Hindlimb muscle (tissue), 1 donor: ENCODE measurements at regions not wholly inside any gene's neighbourhood (a gene's known extent, or its start where the extent isn't known, plus 50 kb on each side); places are given as distances from the start of the nearest gene placed in this dataset.

ENCODE experiments used
- DNase-seq: peaks from one replicate; pipeline ENCODE4 v3.0.0-alpha.2; 2013

- no peak for DNase-seq
These were observed 62.3 kb downstream of the UCHL1 start for GRCh38 chr4:41318839-41319530.

- DNase-seq: no peak
These were observed 62.8 kb downstream of the UCHL1 start for GRCh38 chr4:41319553-41319952.

DNA sequence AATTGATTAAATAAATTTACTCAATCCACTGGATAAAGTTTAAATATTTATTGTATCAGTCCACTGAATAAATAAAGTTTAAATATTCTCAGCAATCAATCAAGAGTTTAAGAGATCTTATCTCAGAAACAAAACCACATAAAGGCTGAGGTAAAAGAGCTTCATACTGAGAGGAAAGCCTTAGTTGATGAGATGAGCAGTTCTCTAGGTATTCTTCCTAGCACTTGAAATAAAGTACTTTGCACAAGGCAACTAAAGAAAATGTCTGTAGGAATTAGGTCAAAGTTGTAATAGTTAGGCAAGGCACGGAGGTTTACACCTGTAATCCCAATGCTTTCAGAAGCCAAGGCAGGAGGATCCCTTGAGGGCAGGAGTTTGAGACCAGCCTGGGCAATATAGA is 63.5 kb downstream of the UCHL1 start:
- no peak for DNase-seq

- no peak for DNase-seq
These were observed 64.1 kb downstream of the UCHL1 start for GRCh38 chr4:41320786-41321185.

GRCh38 chr4:41321216-41321945 is 64.7 kb downstream of the UCHL1 start:
- DNase-seq: no peak

GRCh38 chr4:41322617-41323016 is 65.9 kb downstream of the UCHL1 start:
- DNase-seq: no peak

DNA sequence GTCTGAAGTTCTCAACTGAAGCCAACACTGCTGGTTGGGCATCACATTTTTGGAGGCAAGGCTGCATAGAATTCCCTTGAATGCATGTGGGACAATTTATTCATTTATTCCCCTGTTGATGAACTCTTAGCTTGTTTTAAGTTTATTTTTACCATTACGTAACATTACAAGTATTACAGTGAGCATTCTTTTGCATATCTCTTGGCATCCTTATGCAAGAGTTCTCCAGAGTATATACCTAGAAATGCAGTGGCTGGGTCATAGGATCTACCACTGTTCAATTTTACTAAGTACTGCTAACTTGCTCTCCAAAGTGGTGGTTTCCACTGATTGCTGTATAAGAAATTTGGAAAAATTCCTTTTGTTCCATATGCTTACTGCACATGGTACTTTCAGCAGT is 66.5 kb downstream of the UCHL1 start:
- DNase-seq: no peak

- DNase-seq: no peak
These were observed 67.0 kb downstream of the UCHL1 start for GRCh38 chr4:41323706-41324105.

DNA sequence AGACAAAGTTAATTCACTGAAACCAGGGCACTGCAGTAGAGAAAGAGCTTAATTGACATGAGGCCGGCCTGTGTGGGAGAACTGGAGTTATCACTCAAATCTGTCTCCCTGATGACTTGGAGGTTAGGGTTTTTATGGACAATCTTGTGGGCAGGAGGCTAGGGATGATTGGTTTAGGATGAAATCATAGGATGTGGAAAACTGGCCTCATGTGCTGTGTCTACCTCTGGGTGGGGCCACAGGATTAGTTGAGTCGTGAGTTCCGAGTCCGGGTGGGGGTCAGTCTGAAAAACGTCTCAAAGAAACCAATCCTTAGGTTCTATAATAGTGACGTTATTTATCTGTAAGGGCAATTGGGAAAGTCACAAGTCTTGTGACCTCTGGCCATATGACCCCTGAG is 68.1 kb downstream of the UCHL1 start:
- no peak for DNase-seq

GRCh38 chr4:41325901-41326300 is 69.2 kb downstream of the UCHL1 start:
- no peak for DNase-seq

GRCh38 chr4:41326776-41327175 is 70.0 kb downstream of the UCHL1 start:
- no peak for DNase-seq

- no peak for DNase-seq
These were observed 71.0 kb downstream of the UCHL1 start for GRCh38 chr4:41327770-41328169.

DNA sequence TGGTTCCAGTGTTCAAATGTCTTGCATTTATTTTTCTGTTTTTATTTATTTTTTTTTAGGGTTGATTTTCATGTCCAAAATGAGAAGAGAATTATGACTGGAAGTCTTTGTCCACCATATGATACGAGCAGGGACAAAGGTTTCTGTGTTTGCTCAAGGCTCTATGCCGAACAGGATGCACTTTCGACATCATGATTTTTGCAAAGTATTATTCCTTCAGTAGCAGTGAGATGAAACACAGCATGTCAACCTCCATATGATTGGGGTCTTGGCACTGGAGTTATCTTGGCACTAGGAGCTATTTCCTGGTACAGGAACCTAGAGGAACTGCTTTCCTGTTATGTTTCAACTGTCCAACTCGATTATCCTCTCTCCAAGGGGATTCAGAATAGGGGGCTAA is 72.6 kb downstream of the UCHL1 start:
- no peak for DNase-seq

DNA sequence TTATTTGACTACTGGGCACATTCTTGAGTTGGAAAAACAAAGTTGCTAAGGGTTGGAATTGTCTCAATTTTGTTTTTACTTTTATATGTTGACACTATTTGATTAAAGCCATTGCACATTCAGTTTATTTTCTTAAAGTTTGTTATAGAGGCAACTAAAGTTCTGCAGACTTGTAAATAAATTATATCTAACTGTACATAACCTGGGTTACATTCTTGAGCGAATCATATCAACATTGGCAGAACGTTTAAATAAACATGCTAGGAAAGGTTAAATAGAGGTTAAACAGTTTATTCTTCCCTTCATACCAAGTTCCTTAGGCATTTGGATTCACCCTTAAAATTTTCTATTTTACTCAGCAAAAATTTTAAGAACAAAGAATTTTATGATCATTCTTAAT is 74.5 kb downstream of the UCHL1 start:
- DNase-seq: no peak

GRCh38 chr4:41332510-41333054 is 75.9 kb downstream of the UCHL1 start:
- DNase-seq: no peak

DNA sequence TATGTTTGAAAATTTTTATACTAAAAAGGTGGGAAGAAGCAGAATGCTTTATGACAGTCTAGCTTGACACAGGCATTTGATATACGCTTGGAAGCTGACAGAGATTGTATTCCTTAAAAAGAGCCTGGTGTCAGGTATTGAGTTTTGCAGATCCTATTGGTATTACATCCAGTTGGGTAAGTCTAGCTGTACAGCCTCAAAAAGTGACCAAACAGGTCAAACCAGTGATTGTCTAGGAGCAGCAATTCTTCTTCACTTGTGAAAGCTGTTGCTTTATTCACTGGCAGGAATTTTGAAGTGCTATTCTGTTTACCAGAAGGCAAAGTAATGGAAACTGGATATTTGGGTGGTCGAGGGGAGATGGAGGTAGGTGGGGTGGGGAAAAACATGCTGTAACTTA is 77.5 kb downstream of the UCHL1 start:
- DNase-seq: no peak

- DNase-seq: no peak
These were observed 83.4 kb downstream of the UCHL1 start for GRCh38 chr4:41339812-41340809.

DNA sequence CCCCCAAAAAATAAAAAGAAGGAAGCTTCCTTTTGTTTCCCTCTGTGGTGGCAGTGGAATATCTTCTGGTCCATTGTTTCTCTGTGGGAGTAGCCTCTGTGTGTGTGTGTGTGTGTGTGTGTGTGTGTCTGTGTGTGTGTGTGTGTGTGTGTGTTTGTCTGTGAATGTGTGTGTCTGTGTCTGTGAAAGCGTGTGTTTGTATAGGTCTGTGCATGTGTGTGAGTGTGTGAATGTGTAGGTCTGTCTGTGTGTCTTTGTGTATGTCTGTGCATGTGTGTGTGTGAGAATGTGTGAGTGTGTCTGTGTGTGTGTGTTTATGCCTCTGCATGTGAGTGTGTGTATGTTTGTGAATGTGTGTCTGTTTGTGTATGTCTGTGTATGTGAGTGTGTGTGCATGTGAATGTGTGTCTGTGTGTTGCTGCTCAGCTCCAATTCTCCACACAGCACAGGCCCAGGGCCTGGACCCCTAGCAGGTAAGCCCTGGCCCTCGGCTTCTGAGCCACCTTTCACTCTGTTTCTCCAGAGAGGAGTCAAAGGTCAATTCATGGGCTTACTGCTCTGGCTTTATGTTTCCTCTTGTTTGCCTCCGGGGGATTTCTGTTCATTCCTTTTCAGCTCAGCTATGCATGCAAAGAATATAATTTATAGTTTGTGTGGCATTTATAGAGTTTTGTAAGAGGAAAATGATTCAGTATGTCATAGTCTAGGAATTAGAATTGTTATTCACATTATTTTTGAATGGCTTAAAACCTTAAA is 89.8 kb downstream of the UCHL1 start:
- no peak for DNase-seq

DNA sequence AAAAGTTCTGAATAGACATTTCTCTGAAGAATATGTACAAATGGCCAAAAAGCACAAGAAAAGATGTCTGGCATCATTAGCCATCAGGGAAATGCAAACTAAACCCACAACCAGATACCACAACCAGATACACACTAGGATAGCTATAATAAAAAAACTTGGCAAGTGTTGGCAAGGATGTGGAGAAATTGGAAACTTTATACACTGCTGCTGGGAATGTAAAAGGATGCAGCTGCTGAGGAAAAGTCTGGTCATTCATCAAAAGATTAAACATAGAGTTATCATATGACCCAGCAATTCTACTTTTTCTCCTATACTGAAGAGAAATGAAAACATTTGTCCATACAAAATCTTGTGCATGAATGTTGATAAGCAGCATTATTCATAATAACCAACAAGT is 92.3 kb downstream of the UCHL1 start:
- DNase-seq: no peak

DNA sequence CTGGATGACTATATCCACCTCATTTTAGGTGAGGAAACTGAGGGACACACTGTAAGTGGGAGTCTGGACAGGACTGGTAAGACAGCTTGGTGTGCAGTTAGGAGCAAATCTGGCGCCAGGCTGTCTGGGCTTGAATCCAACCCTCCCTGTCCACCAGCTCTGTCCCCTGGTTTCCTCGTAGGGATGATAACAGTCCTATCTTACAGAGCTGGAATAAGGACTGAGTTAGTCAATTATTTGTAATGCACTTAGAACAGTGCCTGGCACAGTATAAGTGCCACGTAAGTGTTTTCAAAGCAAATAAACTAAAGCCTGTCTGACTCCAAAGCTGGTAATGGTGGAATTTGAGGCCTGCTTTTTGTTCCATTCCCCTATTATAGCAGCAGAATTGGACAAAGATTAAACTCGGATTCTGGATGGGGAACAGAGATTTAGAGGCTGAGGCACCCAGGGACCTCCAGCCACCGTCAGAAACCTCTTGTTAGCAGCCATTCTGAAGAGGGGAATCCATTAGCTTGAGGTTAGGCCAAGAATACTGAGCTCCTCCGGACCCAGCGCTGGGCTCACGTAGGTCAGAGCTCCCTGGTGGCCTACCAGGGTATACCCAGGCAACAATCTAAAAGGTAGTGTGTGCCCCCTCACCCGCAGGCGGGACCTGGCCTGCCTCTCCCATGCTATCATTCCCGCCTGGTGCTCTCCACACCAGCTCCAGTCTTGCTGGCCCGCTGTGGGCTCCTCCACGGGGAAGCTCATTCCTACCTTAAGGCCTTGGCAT is 102.1 kb downstream of the UCHL1 start:
- DNase-seq: no peak

DNA sequence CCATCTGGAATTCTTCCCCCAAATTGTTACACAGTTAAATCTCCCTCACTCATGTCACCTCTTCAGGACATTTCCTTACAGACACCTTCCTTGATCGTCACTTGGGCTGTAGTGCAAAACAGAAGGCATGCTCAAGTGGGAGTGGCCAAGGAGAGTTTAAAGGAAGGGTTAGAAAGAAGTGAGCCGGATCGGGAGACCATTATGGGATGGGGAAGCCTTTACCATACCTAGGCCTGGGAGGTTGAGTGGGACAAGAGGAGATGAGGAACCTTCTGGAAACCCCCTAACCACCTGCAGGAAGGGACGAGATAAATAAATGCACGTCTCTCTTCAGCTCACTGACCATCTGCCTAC is 102.7 kb downstream of the UCHL1 start:
- DNase-seq: no peak

DNA sequence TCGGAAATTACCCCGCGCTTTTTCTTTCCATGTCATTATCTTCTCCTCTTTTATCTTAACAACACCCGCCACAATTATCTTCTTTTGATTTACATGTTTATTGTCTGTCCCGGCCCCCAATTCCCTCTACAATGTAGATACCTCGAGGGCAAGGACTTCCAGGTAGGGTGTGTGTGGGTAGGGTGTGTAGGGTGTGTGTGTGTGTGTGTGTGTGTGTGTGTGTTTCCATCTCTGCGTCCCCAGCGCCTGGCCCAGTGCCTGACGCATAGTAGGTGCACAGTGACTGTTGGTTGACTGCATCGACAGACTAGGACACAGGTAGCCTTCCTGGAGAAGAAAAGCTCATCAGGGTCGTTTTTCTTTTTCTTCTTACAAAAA is 103.1 kb downstream of the UCHL1 start:
- DNase-seq: no peak
